GDM1 (cell line): ENCODE measurements at regions not wholly inside any gene's neighbourhood (a gene's known extent, or its start where the extent isn't known, plus 50 kb on each side); places are given as distances from the start of the nearest gene placed in this dataset.

ENCODE experiments used
- DNase-seq: peaks from one replicate; lab custom pipeline; 2025; lab: John Stamatoyannopoulos, UW

DNA sequence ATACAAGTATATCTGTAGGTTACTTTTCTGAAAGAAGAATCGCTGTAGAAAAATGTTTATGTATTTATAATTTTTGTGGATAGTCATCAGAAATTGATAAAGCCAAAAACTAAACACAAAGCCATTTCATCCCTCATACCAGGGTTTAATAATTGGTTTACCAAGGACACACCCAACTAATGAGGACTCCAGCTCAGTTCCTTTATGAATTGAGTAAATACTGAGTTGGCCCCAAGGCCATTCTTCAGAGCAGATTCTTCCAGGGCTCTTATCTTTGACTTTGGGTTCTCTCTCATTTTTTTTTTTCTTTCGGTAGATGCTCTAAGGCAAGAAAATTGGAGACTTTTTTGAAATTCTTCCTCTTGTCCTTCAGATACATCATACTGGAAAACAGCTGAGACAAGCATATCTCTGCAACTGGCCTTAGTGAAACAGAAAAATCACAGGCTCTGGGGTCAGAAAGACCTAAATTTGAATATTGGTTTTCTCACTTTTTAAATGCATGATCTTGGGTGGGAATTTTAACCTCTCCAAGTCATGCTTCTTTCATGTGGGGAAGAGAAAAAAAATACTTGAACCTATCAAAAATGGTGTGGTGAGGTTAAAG lies 401.8 kb downstream of the ARHGEF28 start:
- DNase-seq: no peak

DNA sequence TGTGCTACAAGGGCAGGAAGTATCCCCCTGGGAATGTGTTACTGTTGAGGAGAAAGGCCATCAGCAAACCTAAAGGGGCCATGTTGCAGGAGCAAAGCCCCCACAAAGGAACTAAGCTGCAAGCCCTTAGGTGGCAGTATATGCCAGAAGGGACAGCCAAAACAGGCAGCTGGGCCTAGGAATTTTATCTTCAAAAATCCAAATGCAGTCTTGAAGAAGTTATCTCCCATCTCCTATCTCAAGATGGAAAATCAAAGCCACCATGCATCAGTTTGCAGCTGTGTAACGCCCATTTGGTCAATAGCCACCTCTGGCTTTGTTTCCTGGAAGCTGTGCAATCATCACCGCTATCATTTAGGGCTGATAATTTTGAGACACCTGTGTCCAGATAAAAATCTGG lies 400.3 kb downstream of the ARHGEF28 start:
- DNase-seq: no peak

DNA sequence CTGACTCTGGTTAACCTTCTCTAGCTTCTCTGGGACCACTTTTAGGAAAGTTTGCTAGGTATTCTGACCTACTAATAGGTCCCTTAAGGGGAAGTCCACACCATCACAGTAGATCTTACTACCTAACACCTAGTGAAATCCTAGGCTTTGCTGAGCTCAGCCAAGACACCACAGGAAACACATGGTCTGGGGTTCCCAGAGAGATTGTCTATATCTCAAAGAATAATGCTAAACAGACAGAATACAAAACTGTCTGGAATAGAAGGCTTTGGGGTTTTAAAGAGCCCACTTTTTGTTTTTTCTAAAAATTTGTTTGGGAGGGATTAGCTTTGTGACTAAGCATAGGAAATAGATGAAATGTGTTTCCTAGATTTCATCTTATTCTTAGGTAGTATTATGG lies 395.1 kb downstream of the ARHGEF28 start:
- no peak for DNase-seq

DNA sequence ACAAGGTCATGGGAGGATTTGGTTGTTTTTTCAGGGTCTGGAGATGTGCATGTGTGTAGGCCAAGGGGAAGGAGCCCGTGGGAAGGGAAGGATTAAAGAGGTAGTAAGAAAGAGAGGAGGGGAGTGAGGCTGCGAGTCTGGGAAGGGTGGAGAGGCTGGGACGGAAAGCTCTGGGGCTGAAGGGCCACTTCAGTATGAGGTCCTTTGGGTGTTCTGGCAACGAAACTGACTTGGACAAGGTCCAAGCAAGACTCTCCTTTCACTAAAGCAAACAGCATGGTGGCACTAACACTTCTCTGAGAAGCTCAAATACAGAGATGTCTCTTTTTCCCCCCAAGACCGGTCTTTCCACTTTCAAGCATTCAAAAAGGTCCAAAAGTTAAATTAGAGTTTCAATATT lies 394.5 kb downstream of the ARHGEF28 start:
- no peak for DNase-seq

DNA sequence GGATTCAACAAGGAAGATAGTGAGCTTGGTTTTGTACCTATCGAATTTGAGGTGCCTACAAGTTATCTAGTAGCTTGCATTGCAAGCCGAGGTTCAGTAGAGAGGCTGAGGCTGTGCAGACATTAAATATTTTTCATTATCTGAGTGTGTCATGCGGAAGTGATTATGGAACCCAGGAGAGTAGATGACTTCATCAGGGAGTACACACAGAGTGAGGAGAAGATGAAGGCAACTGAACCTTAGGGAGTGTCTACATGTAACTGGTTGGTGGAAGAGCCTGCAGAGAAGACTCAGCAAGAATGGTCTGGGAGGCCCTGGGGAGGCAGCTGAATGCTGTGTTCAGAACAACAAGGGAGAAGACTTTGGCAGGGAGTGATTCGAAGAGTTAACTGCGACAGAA lies 393.9 kb downstream of the ARHGEF28 start:
- DNase-seq: no peak

DNA sequence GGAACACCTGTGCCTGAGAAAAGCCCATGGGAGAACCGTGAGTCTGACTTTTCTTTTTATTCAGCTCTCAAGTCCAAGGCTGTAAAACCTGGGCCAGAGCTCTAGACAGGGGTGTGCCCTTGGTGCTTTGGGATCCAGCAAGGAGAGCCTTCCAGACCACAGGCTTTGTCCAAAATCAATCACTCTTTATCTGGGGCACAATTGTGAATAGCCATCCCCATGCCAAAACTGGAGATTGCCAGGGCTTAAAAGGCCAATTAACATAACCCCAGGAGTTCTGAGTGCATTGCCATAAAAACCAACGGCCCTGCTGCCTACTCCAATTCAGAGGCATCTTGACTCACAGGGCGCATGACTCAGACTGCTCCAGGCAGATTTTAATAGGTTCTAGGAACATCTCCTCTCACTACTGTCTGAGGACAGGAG lies 391.8 kb downstream of the ARHGEF28 start:
- DNase-seq: no peak

DNA sequence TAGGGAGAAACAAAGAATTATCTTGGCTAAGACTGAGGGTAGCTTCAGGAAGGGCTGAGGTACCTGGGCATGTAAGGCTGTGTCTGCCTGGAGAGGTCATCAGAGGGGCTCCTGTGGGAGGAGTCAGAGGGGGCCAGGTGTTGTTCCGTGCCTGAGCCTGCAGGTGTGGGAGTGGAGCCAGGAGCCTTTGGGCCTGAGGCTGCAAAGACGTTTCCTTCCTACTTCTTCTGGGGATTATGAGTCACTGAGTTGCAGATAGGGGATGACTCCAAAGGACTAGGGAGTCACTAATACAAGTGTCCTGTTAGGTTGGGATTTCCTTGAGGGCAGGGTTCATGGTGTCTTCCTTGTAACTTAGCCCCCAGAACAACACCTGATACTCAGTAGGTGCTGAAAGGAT lies 391.1 kb downstream of the ARHGEF28 start:
- no peak for DNase-seq

DNA sequence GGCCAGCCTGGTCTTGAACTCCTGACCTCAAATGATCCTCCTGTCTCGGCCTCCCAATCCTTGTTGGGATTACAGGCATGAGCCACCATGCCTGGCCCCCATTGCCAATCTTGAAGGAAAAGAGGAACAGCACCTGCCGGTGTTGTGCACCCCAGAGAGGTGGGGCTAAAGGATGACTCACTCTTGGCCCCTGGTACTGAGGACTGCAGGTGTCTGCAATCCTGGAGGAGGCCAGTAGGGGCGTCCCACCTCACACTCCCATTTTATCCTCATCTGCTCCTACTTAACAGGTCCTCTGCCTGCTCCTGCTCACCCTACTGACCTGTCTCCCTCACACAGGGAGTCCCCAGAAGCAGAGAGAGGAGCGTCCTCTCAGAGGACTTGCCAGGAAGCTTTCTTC lies 390.4 kb downstream of the ARHGEF28 start:
- no peak for DNase-seq

DNA sequence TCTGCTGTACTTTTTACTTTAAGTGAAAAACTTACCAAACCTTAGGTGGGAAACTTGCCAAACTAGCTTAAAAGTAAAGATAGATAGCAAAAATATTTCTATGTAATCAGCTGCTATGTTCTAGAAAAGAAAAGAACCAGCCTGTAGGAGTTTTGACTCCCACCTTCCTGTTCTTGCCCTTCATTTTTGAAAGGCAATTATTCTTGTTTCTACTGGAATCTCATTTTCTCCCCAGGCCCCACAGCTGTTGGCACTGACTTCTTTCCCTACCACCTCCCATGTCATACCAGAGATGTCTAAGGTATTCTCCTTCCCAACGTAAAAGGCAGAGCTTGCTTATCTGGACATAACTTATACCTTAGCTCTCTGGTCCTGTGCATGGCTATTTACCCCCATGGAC lies 389.7 kb downstream of the ARHGEF28 start:
- no peak for DNase-seq

DNA sequence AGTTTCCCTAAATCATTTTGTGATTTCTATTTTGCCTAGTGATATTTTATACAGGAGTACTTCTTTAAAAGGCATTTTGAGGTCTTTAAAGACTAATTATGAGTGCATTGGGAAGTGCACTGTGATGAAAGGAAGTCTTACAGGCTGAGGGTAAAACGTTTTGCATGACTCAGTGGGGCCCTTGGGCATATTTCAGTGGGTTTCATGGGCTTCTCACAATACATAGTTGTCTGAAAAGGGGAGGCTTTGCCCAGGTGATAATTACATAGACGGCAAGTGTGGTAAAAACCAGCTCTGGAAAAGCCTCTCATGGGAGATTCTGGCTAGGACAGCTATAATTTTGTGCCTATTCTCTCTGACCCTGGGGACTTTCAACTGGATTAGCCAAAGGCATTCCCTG lies 387.2 kb downstream of the ARHGEF28 start:
- DNase-seq: no peak

DNA sequence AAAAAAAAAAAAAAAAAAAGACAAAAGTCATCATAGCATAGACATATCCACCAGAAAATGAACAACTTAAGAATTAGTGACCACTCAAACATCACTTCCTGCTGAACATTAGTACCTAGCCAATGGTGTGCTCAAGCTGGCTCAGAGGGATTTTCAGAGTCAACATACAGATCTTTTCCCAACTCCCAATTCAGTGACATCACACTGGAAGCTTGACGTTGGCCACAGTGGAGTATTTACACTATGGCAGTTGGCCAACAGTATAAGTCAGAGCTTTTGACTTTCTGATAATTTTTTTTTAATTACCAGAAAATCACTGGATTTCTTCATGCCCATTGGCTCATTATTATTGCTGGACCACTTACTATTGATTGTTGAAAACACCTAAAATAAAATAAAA lies 383.5 kb downstream of the ARHGEF28 start:
- DNase-seq: no peak

DNA sequence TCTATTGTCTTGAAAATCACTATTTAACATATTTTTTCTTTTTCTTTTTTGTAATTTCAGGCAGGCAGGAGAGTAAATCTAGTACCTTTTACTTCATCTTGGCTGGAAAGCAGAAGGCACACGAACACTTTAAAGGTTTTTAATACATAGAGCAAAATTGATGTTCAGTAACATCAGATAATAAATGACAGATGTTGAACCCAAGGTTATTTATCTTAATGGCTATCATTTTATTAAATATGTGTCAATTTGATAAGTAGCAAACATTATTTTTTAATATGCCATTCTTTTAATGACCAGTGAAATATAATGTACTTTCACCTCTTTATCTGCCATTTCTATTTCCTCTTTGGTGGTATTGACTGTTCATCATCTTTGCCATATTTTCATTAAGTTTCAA lies 381.2 kb downstream of the ARHGEF28 start:
- DNase-seq: no peak

DNA sequence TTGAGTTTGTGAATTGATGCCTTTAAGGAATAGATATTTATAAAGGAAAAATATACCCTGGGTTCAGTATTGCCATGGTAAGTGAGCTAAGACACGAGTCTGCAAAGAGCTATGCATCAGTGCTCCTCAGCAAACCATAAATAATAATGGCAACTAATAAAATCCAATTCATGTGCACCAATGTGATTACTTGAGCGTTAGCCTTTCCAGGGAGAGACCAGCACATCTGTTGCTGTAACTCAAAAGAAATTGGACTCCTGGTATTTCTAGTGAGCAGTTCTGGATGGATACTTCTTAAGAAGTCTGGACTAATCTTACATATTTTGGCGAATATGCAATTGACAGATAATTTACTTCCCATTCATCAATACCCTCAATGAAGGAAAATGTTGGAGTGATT lies 373.3 kb downstream of the ARHGEF28 start:
- DNase-seq: no peak

DNA sequence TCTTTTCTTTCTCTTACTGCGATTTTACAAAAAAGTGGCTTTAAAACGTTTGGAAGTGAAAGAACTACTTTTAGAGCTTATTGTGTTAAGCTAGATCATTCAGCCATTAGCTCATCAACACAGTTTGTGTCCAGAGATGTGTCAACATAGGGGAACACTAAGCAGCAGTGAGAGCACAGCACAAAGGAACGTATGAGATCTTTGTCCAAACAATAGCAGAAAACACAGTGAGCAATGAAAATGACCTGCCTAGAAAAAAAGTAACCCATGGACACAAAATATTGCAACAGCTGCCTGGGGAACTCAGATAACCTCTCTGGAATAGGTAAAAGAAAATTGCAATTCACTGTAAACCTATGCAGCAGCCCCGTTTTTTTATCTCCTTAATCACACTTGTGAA lies 372.5 kb downstream of the ARHGEF28 start:
- DNase-seq: no peak

DNA sequence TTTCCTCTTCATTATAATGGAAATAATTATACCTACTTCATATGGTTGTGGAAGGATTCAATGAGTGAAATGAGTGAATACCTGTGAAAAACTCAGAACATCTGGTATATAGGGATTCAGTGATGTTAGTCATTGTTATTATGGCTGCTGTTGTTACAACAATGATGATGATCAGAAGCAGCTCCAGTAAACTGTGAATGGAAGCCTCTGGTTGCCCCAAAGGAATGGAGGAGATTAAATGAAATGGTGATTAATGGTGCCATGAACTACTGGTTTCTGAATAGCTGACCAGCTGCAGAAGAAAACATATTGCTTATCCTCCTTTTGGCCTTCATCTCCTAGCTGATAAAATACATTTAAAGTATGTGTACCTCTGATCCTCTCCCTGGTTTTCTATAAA lies 372.0 kb downstream of the ARHGEF28 start:
- no peak for DNase-seq

DNA sequence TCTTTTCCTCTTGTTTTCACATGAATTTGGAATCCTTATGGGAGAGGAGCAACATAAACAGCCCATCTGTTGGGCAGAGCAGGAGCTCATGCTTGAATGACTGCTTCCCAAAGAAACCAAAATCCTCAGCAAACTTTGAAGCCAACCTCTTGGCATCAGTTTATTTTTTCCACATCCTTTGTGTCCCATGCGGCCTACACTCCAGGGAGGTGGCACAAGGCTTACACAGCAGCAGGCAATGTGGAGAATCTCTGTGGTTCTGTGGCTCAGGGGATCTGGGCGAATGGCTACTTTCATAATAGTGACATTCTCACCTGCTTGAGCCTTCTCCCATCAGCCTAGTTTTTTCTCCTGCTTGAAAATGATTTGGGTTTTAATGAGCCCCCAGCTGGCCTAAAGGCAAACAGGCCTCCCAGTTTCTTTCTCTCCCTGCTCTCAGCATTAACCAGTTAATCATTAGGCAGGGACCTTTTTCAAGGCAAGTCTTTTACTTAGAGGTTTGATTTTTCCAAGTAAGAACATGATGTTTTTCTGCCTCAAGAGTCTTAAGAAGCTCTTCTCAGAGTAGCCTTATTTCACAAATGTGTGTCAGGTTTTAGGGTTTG lies 370.3 kb downstream of the ARHGEF28 start:
- DNase-seq: no peak

DNA sequence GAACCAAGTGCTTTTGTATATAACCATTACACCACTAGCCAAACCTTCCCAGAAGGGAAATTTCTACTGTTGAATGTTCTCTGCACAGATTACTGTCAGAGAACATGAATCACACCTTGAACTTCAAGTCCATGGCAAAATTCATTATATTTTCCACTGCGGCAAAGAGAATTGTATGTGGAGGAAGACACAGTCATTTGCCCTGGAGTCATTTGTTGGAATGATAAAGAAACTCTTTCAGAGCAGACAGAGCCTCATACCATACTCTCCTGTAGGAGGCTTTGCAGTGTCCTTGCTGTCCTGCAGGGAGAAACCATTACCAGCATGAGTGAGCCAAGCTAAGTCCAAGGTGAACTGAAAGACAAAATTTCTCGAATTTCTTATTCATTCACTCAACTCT lies 369.0 kb downstream of the ARHGEF28 start:
- DNase-seq: no peak
